ENCODE measurements at regions not wholly inside any gene's neighbourhood (a gene's known extent, or its start where the extent isn't known, plus 50 kb on each side); places are given as distances from the start of the nearest gene placed in this dataset.

GRCh38 chr12:105805730-105806399 lies 332.9 kb downstream of the NUAK1 start:
- TF ChIP-seq POLR2A (IDR thresholded peaks at IDR 0.05) (no peak), CTCF (IDR thresholded peaks at IDR 0.05) (no peak)

Measured in uterus (tissue), 2 donors.